ENCODE measurements at regions not wholly inside any gene's neighbourhood (a gene's known extent, or its start where the extent isn't known, plus 50 kb on each side); places are given as distances from the start of the nearest gene placed in this dataset.
"Not testable (repeated sequence)": the region's sequence is repeated elsewhere in the genome, so short reads cannot be mapped to it uniquely, and the experiment has no call there.

GRCh38 chr13:80012251-80012650, 328.7 kb downstream of the SPRY2 start:
- DNase-seq: no peak

- no peak for DNase-seq
Observed at GRCh38 chr13:80011448-80012212, 329.3 kb downstream of the SPRY2 start.

GRCh38 chr13:80010846-80011245, 330.1 kb downstream of the SPRY2 start:
- no peak for DNase-seq

- no peak for DNase-seq
Observed at GRCh38 chr13:80010286-80010831, 330.6 kb downstream of the SPRY2 start.

- DNase-seq: no peak
Observed at GRCh38 chr13:80009760-80010159, 331.2 kb downstream of the SPRY2 start.

- no peak for DNase-seq
Observed at GRCh38 chr13:80006940-80007339, 334.0 kb downstream of the SPRY2 start.

GRCh38 chr13:80001510-80001842, 339.4 kb downstream of the SPRY2 start:
- DNase-seq: no peak

GRCh38 chr13:80000684-80001509, 340.0 kb downstream of the SPRY2 start:
- DNase-seq: no peak

- DNase-seq: no peak
Observed at GRCh38 chr13:79999601-80000000, 341.3 kb downstream of the SPRY2 start.

- DNase-seq: no peak
Observed at GRCh38 chr13:79998381-79998880, 342.5 kb downstream of the SPRY2 start.

- DNase-seq: no peak
Observed at GRCh38 chr13:79997244-79997643, 343.7 kb downstream of the SPRY2 start.

GRCh38 chr13:79995334-79995733, 345.6 kb downstream of the SPRY2 start:
- DNase-seq: no peak

GRCh38 chr13:79992111-79992510, 348.8 kb downstream of the SPRY2 start:
- DNase-seq: no peak

GRCh38 chr13:79990048-79990447, 350.9 kb downstream of the SPRY2 start:
- DNase-seq: no peak

GRCh38 chr13:79989217-79989661, 351.7 kb downstream of the SPRY2 start:
- no peak for DNase-seq

- DNase-seq: no peak
Observed at GRCh38 chr13:79988573-79988972, 352.4 kb downstream of the SPRY2 start.

- DNase-seq: no peak
Observed at GRCh38 chr13:79987761-79988160, 353.2 kb downstream of the SPRY2 start.

GRCh38 chr13:79987323-79987722, 353.6 kb downstream of the SPRY2 start:
- no peak for DNase-seq

GRCh38 chr13:79986890-79987289, 354.0 kb downstream of the SPRY2 start:
- DNase-seq: no peak

GRCh38 chr13:79974935-79975650, 365.8 kb downstream of the SPRY2 start:
- DNase-seq: not testable (repeated sequence)

- peak; percentile 5 for DNase-seq
Observed at GRCh38 chr13:79973533-79973963, 367.4 kb downstream of the SPRY2 start.

- no peak for DNase-seq
Observed at GRCh38 chr13:79972066-79972569, 368.8 kb downstream of the SPRY2 start.

GRCh38 chr13:79966493-79966895, 374.4 kb downstream of the SPRY2 start:
- no peak for DNase-seq

All from NCI-H2171 (cell line).